Gastrocnemius medialis (tissue), 4 donors: ENCODE measurements at regions not wholly inside any gene's neighbourhood (a gene's known extent, or its start where the extent isn't known, plus 50 kb on each side); places are given as distances from the start of the nearest gene placed in this dataset.

Source experiments
- CTCF ChIP-seq, 5 experiments: fragments of 450-650 bp in 3 of 5; fragments of 200-600 bp in 2 of 5; sonication (generic) in 2 of 5; IDR thresholded peaks in 4 of 5; conservative IDR thresholded peaks in 1 of 5; 1 replicate in 4 of 5; 2 replicates in 1 of 5; pipeline ENCODE4 v1.5.1; 2016 to 2019; ENCODE audit warnings: antibody characterized with exemption in 5 of 5, mild to moderate bottlenecking in 3 of 5, moderate library complexity in 3 of 5
- POLR2A ChIP-seq, 2 donors: fragments of 450-650 bp; IDR thresholded peaks; one replicate each; pipeline ENCODE4 v1.6.1; 2017; ENCODE audit warnings: antibody characterized with exemption in 2 of 2, mild to moderate bottlenecking in 2 of 2, moderate library complexity in 2 of 2

- TF ChIP-seq CTCF (IDR thresholded peaks at IDR 0.05 in 4 of 5, conservative IDR thresholded peaks at IDR 0.05 in 1 of 5) (no peak), POLR2A (IDR thresholded peaks at IDR 0.05) (no peak)
Measured at GRCh38 chr5:39755986-39756385, 331.2 kb upstream of the DAB2 start.
